ENCODE measurements at regions not wholly inside any gene's neighbourhood (a gene's known extent, or its start where the extent isn't known, plus 50 kb on each side); places are given as distances from the start of the nearest gene placed in this dataset.

GRCh38 chr5:53311681-53312080 lies 168.7 kb upstream of the FST start:
- in situ Hi-C loops (cut with HindIII; ENCODE audit: low pct_unique_long_range_greater_than_20kb, low sequenced_read_pairs): no loop called here
- DNase-seq (ENCODE audit: low read depth, low spot score): no peak

- no peak for DNase-seq (ENCODE audit: low read depth, low spot score)
- in situ Hi-C loops (cut with HindIII; ENCODE audit: low pct_unique_long_range_greater_than_20kb, low sequenced_read_pairs): no loop called here
Measured at GRCh38 chr5:53313145-53313544, 167.3 kb upstream of the FST start.

- in situ Hi-C loops (cut with HindIII; ENCODE audit: low pct_unique_long_range_greater_than_20kb, low sequenced_read_pairs): no loop called here
- DNase-seq (ENCODE audit: low read depth, low spot score): no peak
Measured at GRCh38 chr5:53318303-53318702, 162.1 kb upstream of the FST start.

- no peak for DNase-seq (ENCODE audit: low read depth, low spot score)
- in situ Hi-C loops (cut with HindIII; ENCODE audit: low pct_unique_long_range_greater_than_20kb, low sequenced_read_pairs): no loop called here
Measured at GRCh38 chr5:53319315-53319714, 161.1 kb upstream of the FST start.

- in situ Hi-C loops (cut with HindIII; ENCODE audit: low pct_unique_long_range_greater_than_20kb, low sequenced_read_pairs): no loop called here
- DNase-seq (ENCODE audit: low read depth, low spot score): no peak
Measured at GRCh38 chr5:53321073-53321472, 159.4 kb upstream of the FST start.

- in situ Hi-C loops (cut with HindIII; ENCODE audit: low pct_unique_long_range_greater_than_20kb, low sequenced_read_pairs): no loop called here
- DNase-seq (ENCODE audit: low read depth, low spot score): no peak
Measured at GRCh38 chr5:53321721-53322120, 158.7 kb upstream of the FST start.

- DNase-seq (ENCODE audit: low read depth, low spot score): no peak
- in situ Hi-C loops (cut with HindIII; ENCODE audit: low pct_unique_long_range_greater_than_20kb, low sequenced_read_pairs): no loop called here
Measured at GRCh38 chr5:53322257-53322656, 158.2 kb upstream of the FST start.

GRCh38 chr5:53323511-53323910 lies 156.9 kb upstream of the FST start:
- in situ Hi-C loops (cut with HindIII; ENCODE audit: low pct_unique_long_range_greater_than_20kb, low sequenced_read_pairs): no loop called here
- no peak for DNase-seq (ENCODE audit: low read depth, low spot score)

GRCh38 chr5:53323943-53324642 lies 156.3 kb upstream of the FST start:
- in situ Hi-C loops (cut with HindIII; ENCODE audit: low pct_unique_long_range_greater_than_20kb, low sequenced_read_pairs): no loop called here
- DNase-seq (ENCODE audit: low read depth, low spot score): no peak

- in situ Hi-C loops (cut with HindIII; ENCODE audit: low pct_unique_long_range_greater_than_20kb, low sequenced_read_pairs): no loop called here
- no peak for DNase-seq (ENCODE audit: low read depth, low spot score)
Measured at GRCh38 chr5:53326424-53327153, 153.8 kb upstream of the FST start.

- no peak for DNase-seq (ENCODE audit: low read depth, low spot score)
- in situ Hi-C loops (cut with HindIII; ENCODE audit: low pct_unique_long_range_greater_than_20kb, low sequenced_read_pairs): no loop called here
Measured at GRCh38 chr5:53327811-53328334, 152.6 kb upstream of the FST start.

GRCh38 chr5:53330491-53330890 lies 149.9 kb upstream of the FST start:
- in situ Hi-C loops (cut with HindIII; ENCODE audit: low pct_unique_long_range_greater_than_20kb, low sequenced_read_pairs): no loop called here
- no peak for DNase-seq (ENCODE audit: low read depth, low spot score)

GRCh38 chr5:53331463-53331862 lies 149.0 kb upstream of the FST start:
- in situ Hi-C loops (cut with HindIII; ENCODE audit: low pct_unique_long_range_greater_than_20kb, low sequenced_read_pairs): no loop called here
- DNase-seq (ENCODE audit: low read depth, low spot score): peak; percentile 5

GRCh38 chr5:53333160-53333559 lies 147.3 kb upstream of the FST start:
- DNase-seq (ENCODE audit: low read depth, low spot score): no peak

GRCh38 chr5:53334431-53334941 lies 145.9 kb upstream of the FST start:
- DNase-seq (ENCODE audit: low read depth, low spot score): no peak
- in situ Hi-C loops (cut with HindIII; ENCODE audit: low pct_unique_long_range_greater_than_20kb, low sequenced_read_pairs): no loop called here

More at GRCh38 chr5:53333160-53333559, 147.3 kb upstream of the FST start:
- in situ Hi-C loops (cut with HindIII; ENCODE audit: low pct_unique_long_range_greater_than_20kb, low sequenced_read_pairs): no loop called here

GRCh38 chr5:53335115-53335514 lies 145.3 kb upstream of the FST start:
- in situ Hi-C loops (cut with HindIII; ENCODE audit: low pct_unique_long_range_greater_than_20kb, low sequenced_read_pairs): no loop called here
- no peak for DNase-seq (ENCODE audit: low read depth, low spot score)

GRCh38 chr5:53337827-53338226 lies 142.6 kb upstream of the FST start:
- DNase-seq (ENCODE audit: low read depth, low spot score): no peak
- in situ Hi-C loops (cut with HindIII; ENCODE audit: low pct_unique_long_range_greater_than_20kb, low sequenced_read_pairs): no loop called here

GRCh38 chr5:53338971-53339370 lies 141.5 kb upstream of the FST start:
- in situ Hi-C loops (cut with HindIII; ENCODE audit: low pct_unique_long_range_greater_than_20kb, low sequenced_read_pairs): no loop called here
- no peak for DNase-seq (ENCODE audit: low read depth, low spot score)

Data from SK-MEL-5 (cell line).